Activated naive CD4-positive, alpha-beta T cell treated with anti-CD3 and anti-CD28 coated beads for 36 hours (primary cell): ENCODE measurements at regions not wholly inside any gene's neighbourhood (a gene's known extent, or its start where the extent isn't known, plus 50 kb on each side); places are given as distances from the start of the nearest gene placed in this dataset.
"Not testable (repeated sequence)": the region's sequence is repeated elsewhere in the genome, so short reads cannot be mapped to it uniquely, and the experiment has no call there.

ENCODE experiments used
- CTCF ChIA-PET: fragments of 350-600 bp; sonication (Branson Sonifier 250); formaldehyde crosslinking; loops from one replicate; lab custom pipeline; 2021; ENCODE audit warnings: antibody characterized with exemption; lab: Charles Lee
- DNase-seq: peaks from one replicate; pipeline ENCODE4 v3.0.0-alpha.2; 2020
- H3K27ac Mint-ChIP-seq: one replicate; pipeline ENCODE4 v1.8.0; 2021; ENCODE audit warnings: mild to moderate bottlenecking, mixed read lengths
- H3K27me3 Mint-ChIP-seq: one replicate; pipeline ENCODE4 v1.8.0; 2021; ENCODE audit warnings: low read depth, mixed read lengths
- H3K36me3 Mint-ChIP-seq: one replicate; pipeline ENCODE4 v1.8.0; 2021; ENCODE audit warnings: low read depth, mixed read lengths
- H3K4me1 Mint-ChIP-seq: one replicate; pipeline ENCODE4 v1.8.0; 2021; ENCODE audit warnings: low read depth, mixed read lengths
- H3K4me3 Mint-ChIP-seq: one replicate; pipeline ENCODE4 v1.8.0; 2021; ENCODE audit warnings: mild to moderate bottlenecking, moderate library complexity, mixed read lengths
- H3K9me3 Mint-ChIP-seq: one replicate; pipeline ENCODE4 v1.8.0; 2021; ENCODE audit warnings: mixed read lengths
- intact Hi-C: fragments of 100-400 bp; cut with micrococcal nuclease; formaldehyde crosslinking; loops from one replicate; pipeline ENCODE4 v1.15.1; 2023

GRCh38 chr7:109386959-109387358 lies 817.3 kb downstream of the DNAJB9 start:
- Mint-ChIP-seq H3K36me3 (no peaks in the 10 kb centered on the region), H3K9me3 (peaks cover 5% of the 10 kb centered on the region), H3K4me3 (no peak overlapping the region), H3K27ac (no peak overlapping the region), H3K27me3 (no peaks in the 10 kb centered on the region), H3K4me1 (no peaks in the 10 kb centered on the region)
- intact Hi-C loops = no loop called here
- DNase-seq = no peak
- CTCF ChIA-PET = no interaction called here

GRCh38 chr7:109387530-109387929 lies 817.9 kb downstream of the DNAJB9 start:
- no peak overlapping the region for H3K4me3 Mint-ChIP-seq
- H3K27me3 Mint-ChIP-seq = no peaks in the 10 kb centered on the region
- no peak overlapping the region for H3K27ac Mint-ChIP-seq
- no peaks in the 10 kb centered on the region for H3K4me1 Mint-ChIP-seq
- no peak for DNase-seq
- no peaks in the 10 kb centered on the region for H3K36me3 Mint-ChIP-seq
- peaks cover 5% of the 10 kb centered on the region for H3K9me3 Mint-ChIP-seq
- CTCF ChIA-PET = no interaction called here
- intact Hi-C loops = no loop called here

- DNase-seq = no peak
Measured at GRCh38 chr7:109391240-109391639, 821.6 kb downstream of the DNAJB9 start.

GRCh38 chr7:109402107-109402506 lies 832.4 kb downstream of the DNAJB9 start:
- CTCF ChIA-PET = no interaction called here
- intact Hi-C loops = no loop called here
- H3K4me1 Mint-ChIP-seq = no peaks in the 10 kb centered on the region
- no peak for DNase-seq
- no peak overlapping the region for H3K27ac Mint-ChIP-seq
- H3K4me3 Mint-ChIP-seq = no peak overlapping the region
- no peaks in the 10 kb centered on the region for H3K36me3 Mint-ChIP-seq
- H3K9me3 Mint-ChIP-seq = no peaks in the 10 kb centered on the region
- H3K27me3 Mint-ChIP-seq = no peaks in the 10 kb centered on the region

More at GRCh38 chr7:109391240-109391639, 821.6 kb downstream of the DNAJB9 start:
- Mint-ChIP-seq H3K36me3 (no peaks in the 10 kb centered on the region), H3K4me3 (no peak overlapping the region), H3K4me1 (no peaks in the 10 kb centered on the region), H3K9me3 (no peaks in the 10 kb centered on the region), H3K27ac (no peak overlapping the region), H3K27me3 (no peaks in the 10 kb centered on the region)
- intact Hi-C loops = no loop called here
- CTCF ChIA-PET = no interaction called here

- Mint-ChIP-seq H3K9me3 (peaks cover 2% of the 10 kb centered on the region), H3K4me1 (no peaks in the 10 kb centered on the region), H3K27me3 (no peaks in the 10 kb centered on the region), H3K4me3 (no peak overlapping the region), H3K27ac (no peak overlapping the region), H3K36me3 (no peaks in the 10 kb centered on the region)
- intact Hi-C loops = no loop called here
- DNase-seq = no peak
- CTCF ChIA-PET = no interaction called here
Measured at GRCh38 chr7:109407756-109408155, 838.1 kb downstream of the DNAJB9 start.

- DNase-seq = no peak
- no peak overlapping the region for H3K4me3 Mint-ChIP-seq
- intact Hi-C loops = no loop called here
- no peaks in the 10 kb centered on the region for H3K36me3 Mint-ChIP-seq
- H3K27me3 Mint-ChIP-seq = no peaks in the 10 kb centered on the region
- H3K4me1 Mint-ChIP-seq = no peaks in the 10 kb centered on the region
- H3K27ac Mint-ChIP-seq = no peak overlapping the region
- H3K9me3 Mint-ChIP-seq = peaks cover 3% of the 10 kb centered on the region
- CTCF ChIA-PET = no interaction called here
Measured at GRCh38 chr7:109437957-109438356, 868.3 kb downstream of the DNAJB9 start.

GRCh38 chr7:109449760-109450159 lies 880.1 kb downstream of the DNAJB9 start:
- no peak for DNase-seq
- no peaks in the 10 kb centered on the region for H3K4me1 Mint-ChIP-seq
- no peaks in the 10 kb centered on the region for H3K36me3 Mint-ChIP-seq
- intact Hi-C loops = no loop called here
- peaks cover 4% of the 10 kb centered on the region for H3K9me3 Mint-ChIP-seq
- H3K4me3 Mint-ChIP-seq = no peak overlapping the region
- CTCF ChIA-PET = no interaction called here
- H3K27me3 Mint-ChIP-seq = no peaks in the 10 kb centered on the region
- H3K27ac Mint-ChIP-seq = no peak overlapping the region

GRCh38 chr7:109456116-109456515 lies 886.4 kb downstream of the DNAJB9 start:
- Mint-ChIP-seq H3K9me3 (peaks cover 7% of the 10 kb centered on the region), H3K36me3 (no peaks in the 10 kb centered on the region), H3K27ac (no peak overlapping the region), H3K27me3 (no peaks in the 10 kb centered on the region), H3K4me1 (no peaks in the 10 kb centered on the region), H3K4me3 (no peak overlapping the region)
- intact Hi-C loops = no loop called here
- CTCF ChIA-PET = no interaction called here
- DNase-seq = no peak

GRCh38 chr7:109460296-109460695 lies 890.6 kb downstream of the DNAJB9 start:
- H3K27ac Mint-ChIP-seq = no peak overlapping the region
- H3K4me3 Mint-ChIP-seq = no peak overlapping the region
- intact Hi-C loops = no loop called here
- no peaks in the 10 kb centered on the region for H3K36me3 Mint-ChIP-seq
- no peak for DNase-seq
- CTCF ChIA-PET = no interaction called here
- H3K4me1 Mint-ChIP-seq = no peaks in the 10 kb centered on the region
- H3K9me3 Mint-ChIP-seq = peaks cover 3% of the 10 kb centered on the region
- no peaks in the 10 kb centered on the region for H3K27me3 Mint-ChIP-seq

- Mint-ChIP-seq H3K9me3 (peaks cover 3% of the 10 kb centered on the region), H3K36me3 (no peaks in the 10 kb centered on the region), H3K4me1 (no peaks in the 10 kb centered on the region), H3K27ac (no peak overlapping the region), H3K4me3 (no peak overlapping the region), H3K27me3 (no peaks in the 10 kb centered on the region)
- no peak for DNase-seq
- intact Hi-C loops = no loop called here
- CTCF ChIA-PET = no interaction called here
Measured at GRCh38 chr7:109462171-109462570, 892.5 kb downstream of the DNAJB9 start.

GRCh38 chr7:109467729-109468128 lies 898.1 kb downstream of the DNAJB9 start:
- intact Hi-C loops, H3K4me1 Mint-ChIP-seq, H3K36me3 Mint-ChIP-seq, H3K27ac Mint-ChIP-seq, H3K4me3 Mint-ChIP-seq, DNase-seq, H3K27me3 Mint-ChIP-seq, H3K9me3 Mint-ChIP-seq: not testable (repeated sequence)
- CTCF ChIA-PET = interaction anchor here (0.6 kb wide), 1 partner anchor 19 kb away, joined by 3 read pairs; no protein-coding TSS in a partner anchor

GRCh38 chr7:109473172-109473571 lies 903.5 kb downstream of the DNAJB9 start:
- H3K36me3 Mint-ChIP-seq = no peaks in the 10 kb centered on the region
- DNase-seq = no peak
- no peak overlapping the region for H3K4me3 Mint-ChIP-seq
- peaks cover 1% of the 10 kb centered on the region for H3K9me3 Mint-ChIP-seq
- intact Hi-C loops = no loop called here
- no peak overlapping the region for H3K27ac Mint-ChIP-seq
- CTCF ChIA-PET = no interaction called here
- no peaks in the 10 kb centered on the region for H3K27me3 Mint-ChIP-seq
- no peaks in the 10 kb centered on the region for H3K4me1 Mint-ChIP-seq

- Mint-ChIP-seq H3K4me1 (no peaks in the 10 kb centered on the region), H3K27ac (no peak overlapping the region), H3K36me3 (no peaks in the 10 kb centered on the region), H3K27me3 (no peaks in the 10 kb centered on the region), H3K4me3 (no peak overlapping the region), H3K9me3 (peaks cover 1% of the 10 kb centered on the region)
- intact Hi-C loops = no loop called here
- DNase-seq = no peak
- CTCF ChIA-PET = no interaction called here
Measured at GRCh38 chr7:109476409-109476808, 906.7 kb downstream of the DNAJB9 start.

- intact Hi-C loops = no loop called here
- no peak for DNase-seq
- Mint-ChIP-seq H3K4me1 (no peaks in the 10 kb centered on the region), H3K27me3 (no peaks in the 10 kb centered on the region), H3K4me3 (no peak overlapping the region), H3K27ac (no peak overlapping the region), H3K36me3 (no peaks in the 10 kb centered on the region), H3K9me3 (no peaks in the 10 kb centered on the region)
- CTCF ChIA-PET = no interaction called here
Measured at GRCh38 chr7:109479388-109479787, 909.7 kb downstream of the DNAJB9 start.
